ENCODE measurements at regions not wholly inside any gene's neighbourhood (a gene's known extent, or its start where the extent isn't known, plus 50 kb on each side); places are given as distances from the start of the nearest gene placed in this dataset.

DNA sequence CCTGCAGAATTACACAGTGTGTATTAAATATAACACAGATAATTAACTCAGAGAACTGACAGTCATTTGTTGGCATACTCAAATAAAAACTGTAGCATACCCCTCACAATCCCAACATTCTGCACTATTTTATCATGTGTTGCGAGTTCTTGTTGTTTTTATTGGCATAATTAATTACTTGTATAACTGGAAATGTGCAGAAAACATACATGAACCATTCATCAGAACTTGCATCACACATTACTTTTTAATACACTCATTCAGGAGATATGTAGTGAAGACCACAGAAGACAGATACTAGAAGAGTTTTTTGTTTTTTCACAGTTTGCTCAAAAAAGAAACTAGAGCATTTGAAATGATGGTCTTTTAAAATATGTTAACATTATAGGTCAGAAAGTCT is 74.6 kb upstream of the NEIL3 start:
- FAIRE-seq = no peak
- no peak for TF ChIP-seq CTCF (IDR thresholded peaks at IDR 0.05; ENCODE audit: insufficient read depth, missing control alignments)
- DNase-seq (ENCODE audit: insufficient read length, low spot score) = no peak

- DNase-seq (ENCODE audit: insufficient read length, low spot score) = no peak
- no peak for TF ChIP-seq CTCF (IDR thresholded peaks at IDR 0.05; ENCODE audit: insufficient read depth, missing control alignments)
- no peak for FAIRE-seq
These were observed 72.8 kb upstream of the NEIL3 start for GRCh38 chr4:177236886-177237285.

- no peak for FAIRE-seq
- no peak for DNase-seq (ENCODE audit: insufficient read length, low spot score)
- no peak for TF ChIP-seq CTCF (IDR thresholded peaks at IDR 0.05; ENCODE audit: insufficient read depth, missing control alignments)
These were observed 72.4 kb upstream of the NEIL3 start for GRCh38 chr4:177237291-177237690.

DNA sequence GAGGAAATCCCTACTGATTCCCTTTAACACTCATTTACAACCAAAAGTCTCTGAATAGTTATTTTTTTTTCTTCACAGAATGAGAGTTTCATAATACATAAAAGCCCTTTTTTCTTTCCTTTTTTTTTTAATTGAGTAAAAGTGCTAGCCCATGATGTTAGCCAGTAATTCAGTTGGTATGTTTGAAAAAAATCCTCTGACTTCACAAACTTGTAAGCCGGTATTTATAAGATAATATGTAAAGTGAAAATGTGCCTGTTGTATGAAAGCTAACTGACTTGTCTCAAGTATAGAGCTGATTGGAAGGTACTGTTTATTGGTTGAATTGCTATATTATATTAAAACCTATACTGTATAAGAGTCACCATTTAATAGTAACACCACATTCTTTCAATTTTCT is 70.2 kb upstream of the NEIL3 start:
- no peak for FAIRE-seq
- no peak for TF ChIP-seq CTCF (IDR thresholded peaks at IDR 0.05; ENCODE audit: insufficient read depth, missing control alignments)

DNA sequence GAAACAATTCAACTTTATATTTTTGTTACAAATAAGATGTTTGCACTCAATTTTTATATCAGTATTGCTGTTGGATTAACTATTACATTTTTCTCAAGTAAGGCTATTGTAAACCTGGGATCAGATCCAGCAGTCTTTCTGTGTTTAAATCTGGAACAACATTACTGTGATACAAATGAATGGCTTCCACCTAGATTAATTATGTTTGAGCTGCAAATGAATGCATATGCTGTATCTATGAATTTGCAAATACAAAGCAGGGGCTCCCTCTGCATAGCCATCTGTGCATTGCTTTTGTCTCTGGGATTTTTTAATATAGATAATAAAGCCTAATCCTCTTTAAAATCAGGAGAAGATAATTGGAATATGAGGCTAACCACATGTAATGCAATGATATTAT is 69.8 kb upstream of the NEIL3 start:
- DNase-seq (ENCODE audit: insufficient read length, low spot score) (peak; percentile 17), FAIRE-seq (peak; percentile 53)
- TF ChIP-seq CTCF (IDR thresholded peaks at IDR 0.05; ENCODE audit: insufficient read depth, missing control alignments) = no peak

More for the DNA sequence above, 70.2 kb upstream of the NEIL3 start:
- DNase-seq (ENCODE audit: insufficient read length, low spot score) = no peak

DNA sequence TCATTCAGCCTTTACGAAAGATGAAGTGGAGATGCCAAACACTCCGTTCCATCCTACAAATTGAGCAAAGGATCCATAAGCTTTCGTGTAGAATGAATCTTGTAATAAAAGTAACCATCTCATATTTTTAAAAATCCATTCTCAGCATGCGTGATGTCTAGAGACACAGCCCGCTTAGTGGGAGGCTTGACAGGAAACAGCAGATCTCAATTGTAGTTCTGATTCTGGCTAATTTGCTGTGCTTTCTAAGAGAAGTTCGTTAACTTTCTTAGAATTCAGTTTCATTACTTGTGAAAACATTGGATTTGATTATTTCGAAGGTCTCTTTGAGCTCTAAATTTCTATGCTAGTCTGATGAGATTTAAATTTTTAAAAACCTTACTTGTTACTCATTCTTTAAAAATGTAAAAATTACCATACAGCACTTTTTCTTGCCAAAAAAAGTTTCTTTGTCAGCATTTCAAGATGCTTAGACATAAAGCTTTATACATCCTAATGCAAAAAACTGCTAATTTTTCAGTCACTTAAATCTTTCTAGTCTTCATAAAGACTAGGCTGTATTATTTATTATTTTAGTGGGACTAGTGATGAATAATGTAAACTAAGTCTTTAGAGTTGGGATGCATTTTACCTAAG is 66.9 kb upstream of the NEIL3 start:
- FAIRE-seq (no peak), DNase-seq (ENCODE audit: insufficient read length, low spot score) (no peak)
- no peak for TF ChIP-seq CTCF (IDR thresholded peaks at IDR 0.05; ENCODE audit: insufficient read depth, missing control alignments)

DNA sequence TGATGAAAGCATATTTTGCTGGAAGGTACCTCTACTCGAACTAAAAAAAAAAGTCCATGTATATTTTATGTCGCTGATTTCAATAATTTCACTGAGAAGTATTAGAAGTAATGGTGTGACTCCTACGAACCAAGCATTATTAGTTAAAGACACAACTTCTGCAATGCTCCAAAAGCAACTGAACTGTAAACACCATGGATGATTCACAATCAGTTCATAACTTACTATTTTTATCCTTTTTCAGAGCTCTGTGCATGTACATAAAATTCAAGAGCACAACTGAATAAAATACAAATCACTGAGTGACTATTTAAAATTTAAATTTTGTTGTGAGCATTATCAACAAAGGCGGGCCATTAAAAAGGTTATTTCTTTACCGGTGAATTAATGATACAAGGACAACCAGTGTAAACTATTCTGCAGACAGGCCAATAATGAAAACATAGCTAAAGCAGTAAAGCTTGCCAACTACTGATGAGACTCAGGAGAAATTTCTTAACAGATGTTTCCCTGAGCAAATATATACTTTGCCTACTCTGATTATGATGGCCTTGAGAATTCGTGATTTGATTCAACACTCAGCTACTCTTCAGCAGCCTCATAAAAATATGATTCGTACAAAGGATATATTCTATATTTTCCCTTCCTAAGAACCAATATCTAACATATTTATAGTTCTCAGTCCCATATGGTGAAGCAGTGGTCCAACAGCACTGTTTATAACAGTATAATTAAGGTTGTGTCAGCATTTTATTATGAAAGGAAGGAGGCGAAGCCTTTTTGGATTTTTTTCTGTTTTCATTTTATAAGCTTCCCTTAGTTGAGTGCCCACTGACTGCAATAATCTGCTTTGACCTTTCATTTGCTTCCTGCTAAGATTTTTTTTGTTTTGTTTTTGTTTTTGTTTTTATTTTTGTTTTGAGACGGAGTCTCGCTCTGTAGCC is 62.8 kb upstream of the NEIL3 start:
- DNase-seq (ENCODE audit: insufficient read length, low spot score) = no peak
- no peak for FAIRE-seq

More for the DNA sequence above, 62.8 kb upstream of the NEIL3 start:
- no peak for TF ChIP-seq CTCF (IDR thresholded peaks at IDR 0.05; ENCODE audit: insufficient read depth, missing control alignments)
